Neural crest cell (in vitro differentiated cells): ENCODE measurements at regions not wholly inside any gene's neighbourhood (a gene's known extent, or its start where the extent isn't known, plus 50 kb on each side); places are given as distances from the start of the nearest gene placed in this dataset.

Experiments used
- DNase-seq: peaks from one replicate; pipeline ENCODE4 v3.0.0; 2021; ENCODE audit warnings: low read depth, mixed read lengths, low spot score
- H3K27ac Mint-ChIP-seq: one replicate; pipeline ENCODE4 v1.8.0; 2021; ENCODE audit warnings: mild to moderate bottlenecking, mixed read lengths; ENCODE audit not compliant: unreplicated experiment
- H3K27me3 Mint-ChIP-seq: 2 replicates; pipeline ENCODE4 v1.8.0; 2021; ENCODE audit warnings: low read depth, mild to moderate bottlenecking, mixed read lengths
- H3K36me3 Mint-ChIP-seq: 2 replicates; pipeline ENCODE4 v1.8.0; 2021; ENCODE audit warnings: low read depth, mild to moderate bottlenecking, mixed read lengths
- H3K4me1 Mint-ChIP-seq: 2 replicates; pipeline ENCODE4 v1.8.0; 2021; ENCODE audit warnings: mixed read lengths
- H3K4me3 Mint-ChIP-seq: one replicate; pipeline ENCODE4 v1.8.0; 2021; ENCODE audit warnings: mild to moderate bottlenecking, mixed read lengths
- H3K9me3 Mint-ChIP-seq: 2 replicates; pipeline ENCODE4 v1.8.0; 2021; ENCODE audit warnings: mixed read lengths
- CTCF ChIP-seq: fragments of 200-600 bp; sonication (generic); conservative IDR thresholded peaks from 2 replicates; pipeline ENCODE4 v1.5.0; 2021; ENCODE audit warnings: antibody characterized with exemption, mild to moderate bottlenecking

- Mint-ChIP-seq H3K36me3 (no peaks in the 10 kb centered on the region), H3K27ac (no peak overlapping the region), H3K4me1 (no peaks in the 10 kb centered on the region), H3K4me3 (no peak overlapping the region), H3K27me3 (no peaks in the 10 kb centered on the region), H3K9me3 (peaks cover 7% of the 10 kb centered on the region)
- no peak for TF ChIP-seq CTCF
- no peak for DNase-seq
Observed at GRCh38 chr12:33786532-33786931, 235.8 kb upstream of the ALG10 start.

GRCh38 chr12:33794954-33795353 lies 227.3 kb upstream of the ALG10 start:
- no peak for TF ChIP-seq CTCF
- Mint-ChIP-seq H3K36me3 (no peaks in the 10 kb centered on the region), H3K4me3 (no peak overlapping the region), H3K9me3 (peaks cover 9% of the 10 kb centered on the region), H3K27me3 (peaks cover 3% of the 10 kb centered on the region), H3K4me1 (no peaks in the 10 kb centered on the region), H3K27ac (no peak overlapping the region)
- no peak for DNase-seq

- no peaks in the 10 kb centered on the region for H3K36me3 Mint-ChIP-seq
- H3K27me3 Mint-ChIP-seq = peaks cover 4% of the 10 kb centered on the region
- H3K9me3 Mint-ChIP-seq = peaks cover 5% of the 10 kb centered on the region
- no peak overlapping the region for H3K4me3 Mint-ChIP-seq
- no peaks in the 10 kb centered on the region for H3K4me1 Mint-ChIP-seq
- H3K27ac Mint-ChIP-seq = no peak overlapping the region
- DNase-seq = no peak
- no peak for TF ChIP-seq CTCF
Observed at GRCh38 chr12:33795536-33795935, 226.8 kb upstream of the ALG10 start.

- H3K4me1 Mint-ChIP-seq = no peaks in the 10 kb centered on the region
- no peak for TF ChIP-seq CTCF
- no peaks in the 10 kb centered on the region for H3K36me3 Mint-ChIP-seq
Observed at GRCh38 chr12:33813536-33813935, 208.8 kb upstream of the ALG10 start.

GRCh38 chr12:33817713-33818112 lies 204.6 kb upstream of the ALG10 start:
- no peak overlapping the region for H3K27ac Mint-ChIP-seq
- DNase-seq = no peak
- no peak for TF ChIP-seq CTCF
- H3K27me3 Mint-ChIP-seq = peaks cover 4% of the 10 kb centered on the region
- peaks cover 14% of the 10 kb centered on the region for H3K9me3 Mint-ChIP-seq
- no peak overlapping the region for H3K4me3 Mint-ChIP-seq
- no peaks in the 10 kb centered on the region for H3K36me3 Mint-ChIP-seq
- no peaks in the 10 kb centered on the region for H3K4me1 Mint-ChIP-seq

More at GRCh38 chr12:33813536-33813935, 208.8 kb upstream of the ALG10 start:
- Mint-ChIP-seq H3K4me3 (no peak overlapping the region), H3K27me3 (peaks cover 6% of the 10 kb centered on the region), H3K9me3 (peaks cover 5% of the 10 kb centered on the region), H3K27ac (no peak overlapping the region)
- no peak for DNase-seq

GRCh38 chr12:33818313-33818712 lies 204.0 kb upstream of the ALG10 start:
- Mint-ChIP-seq H3K27me3 (peaks cover 4% of the 10 kb centered on the region), H3K36me3 (no peaks in the 10 kb centered on the region), H3K9me3 (peaks cover 15% of the 10 kb centered on the region), H3K27ac (no peak overlapping the region), H3K4me1 (no peaks in the 10 kb centered on the region), H3K4me3 (no peak overlapping the region)
- no peak for DNase-seq
- no peak for TF ChIP-seq CTCF
